ENCODE measurements at regions not wholly inside any gene's neighbourhood (a gene's known extent, or its start where the extent isn't known, plus 50 kb on each side); places are given as distances from the start of the nearest gene placed in this dataset.

DNA sequence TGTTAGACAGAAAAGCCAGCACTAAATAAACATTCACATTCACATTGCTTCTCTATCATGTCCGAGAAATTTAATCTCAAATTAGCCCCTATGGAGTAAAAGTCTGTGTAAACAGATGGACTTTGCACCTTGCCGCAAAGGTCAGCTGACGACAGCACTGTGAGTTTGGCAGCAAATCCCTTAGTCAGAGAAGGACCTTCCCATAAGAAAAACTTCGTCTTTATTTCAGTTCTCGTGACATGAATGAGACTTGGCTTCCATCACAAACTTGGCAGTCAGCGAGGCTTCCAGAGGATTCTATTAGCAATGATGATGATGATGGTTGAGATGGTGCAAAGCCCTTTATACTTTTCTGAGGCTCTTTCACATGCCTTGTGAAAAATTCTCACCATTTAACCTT is 133.7 kb upstream of the IFNGR1 start:
- DNase-seq, result no peak

DNA sequence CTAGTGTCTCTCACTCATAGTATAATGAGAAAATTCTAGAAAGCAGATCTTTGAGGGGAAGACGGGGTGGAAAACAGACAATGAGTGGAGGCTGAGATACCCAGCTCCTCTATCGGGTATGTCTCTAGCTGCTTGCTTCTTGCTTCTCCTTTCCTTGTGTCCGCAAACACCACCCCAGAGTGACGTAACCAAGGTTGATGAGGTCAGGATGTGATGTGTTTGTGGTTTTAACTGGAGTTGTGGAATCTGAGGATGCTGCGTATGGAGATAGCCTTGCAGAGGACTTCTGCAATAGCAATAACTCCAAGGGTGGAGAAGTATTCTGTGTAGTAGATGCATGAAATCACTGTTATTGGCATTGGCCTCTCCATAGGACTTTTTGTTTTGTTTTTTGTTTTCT is 132.7 kb upstream of the IFNGR1 start:
- DNase-seq, result peak; percentile 93 to 98

DNA sequence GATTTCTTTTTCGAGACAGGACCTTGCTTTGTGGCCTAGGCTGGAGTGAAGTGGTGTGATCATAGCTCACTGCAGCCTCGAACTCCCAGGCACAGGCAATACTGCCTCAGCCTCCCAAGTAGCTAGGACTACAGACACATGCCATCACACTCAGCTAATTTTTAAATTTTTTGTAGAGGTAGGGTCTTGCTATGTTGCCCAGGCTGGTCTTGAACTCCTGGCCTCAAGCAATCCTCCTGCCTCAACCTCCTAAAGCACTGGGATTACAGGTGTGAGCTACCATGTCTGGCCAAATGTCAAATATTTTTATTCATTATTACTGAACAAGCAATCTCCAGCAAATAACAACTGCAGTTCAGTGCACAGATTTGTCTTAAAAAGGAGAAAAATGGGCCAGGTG is 131.7 kb upstream of the IFNGR1 start:
- DNase-seq, result no peak

DNA sequence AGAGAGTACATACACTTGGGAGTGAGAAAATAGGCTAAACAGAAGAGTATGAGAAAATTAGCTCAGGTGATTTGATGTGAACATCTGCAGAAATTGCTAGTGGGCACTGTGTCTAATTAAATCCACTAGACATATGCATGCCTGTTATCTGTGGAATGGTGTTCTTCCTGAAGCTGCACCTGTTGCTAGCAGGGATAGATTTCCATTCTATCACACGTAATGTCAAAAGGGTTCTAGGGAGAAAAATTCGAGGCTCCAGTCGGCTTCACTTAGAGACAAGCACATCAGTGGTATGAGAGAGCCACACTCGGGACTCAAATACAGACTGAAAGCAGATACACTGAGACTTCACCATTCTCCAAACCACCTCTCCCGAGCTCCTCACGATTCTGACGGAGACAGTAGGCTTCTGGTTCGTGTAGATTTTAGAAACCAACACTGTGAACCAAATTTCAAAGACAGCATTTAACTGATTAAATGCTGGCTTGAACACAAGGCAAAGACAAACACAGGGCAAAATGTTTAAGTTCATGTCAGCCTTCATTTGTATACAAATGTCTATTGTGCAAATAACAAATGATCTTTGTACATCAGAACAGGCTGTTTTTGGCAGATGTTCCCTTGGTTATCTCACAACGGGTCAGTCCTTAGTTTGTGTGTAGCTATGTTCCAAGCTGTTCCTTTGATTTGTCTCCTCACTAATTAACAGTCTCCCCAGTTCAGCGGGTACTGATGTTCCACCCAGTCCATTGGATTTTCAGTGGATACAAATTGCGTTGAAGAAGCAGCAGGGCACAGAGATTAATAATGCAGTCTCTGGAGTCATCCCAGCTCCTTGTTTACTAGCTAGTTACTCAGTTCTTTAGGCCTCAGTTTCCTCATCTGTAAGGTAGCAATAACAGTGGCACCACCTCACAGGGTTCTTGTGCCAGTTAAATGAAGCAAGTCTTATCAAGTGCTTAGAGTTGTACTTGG is 131.0 kb upstream of the IFNGR1 start:
- no peak for DNase-seq

DNA sequence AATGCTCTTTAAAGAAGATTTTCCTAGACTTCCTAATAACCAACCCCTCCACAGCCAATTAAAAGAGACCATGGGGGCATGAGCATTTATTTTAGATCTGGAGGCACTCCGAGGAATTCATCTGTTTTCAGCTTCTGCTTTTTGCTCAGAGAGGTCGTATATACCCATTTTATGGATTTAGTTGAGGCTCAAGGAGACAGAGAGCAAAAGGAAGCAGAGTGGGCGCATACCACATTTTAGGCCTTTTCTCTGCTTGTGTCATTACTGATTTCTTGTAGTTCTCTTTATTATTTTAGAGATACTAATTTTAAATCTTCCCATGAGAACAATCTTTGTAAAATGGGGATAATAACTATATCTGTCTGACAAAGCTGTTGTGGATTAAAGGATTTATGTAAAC is 129.6 kb upstream of the IFNGR1 start:
- DNase-seq, result no peak

DNA sequence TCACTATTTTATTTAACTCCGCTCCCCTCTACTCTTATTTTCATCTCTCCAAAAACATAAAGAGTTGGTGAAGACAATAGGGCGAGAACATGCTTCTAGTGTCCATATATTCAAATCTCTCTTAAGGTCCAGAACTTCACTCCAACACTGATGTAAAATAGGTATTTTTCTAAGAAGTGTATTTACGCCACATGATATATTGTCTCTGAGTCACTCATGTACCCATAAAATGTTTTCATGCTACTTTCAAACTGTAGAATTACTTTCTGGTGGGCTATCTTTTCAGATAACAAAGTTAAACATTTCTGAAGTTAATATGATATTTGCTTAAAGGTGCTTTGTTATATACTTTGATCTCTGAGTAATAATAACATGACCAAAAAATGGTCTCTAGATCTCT is 124.1 kb upstream of the IFNGR1 start:
- no peak for DNase-seq

DNA sequence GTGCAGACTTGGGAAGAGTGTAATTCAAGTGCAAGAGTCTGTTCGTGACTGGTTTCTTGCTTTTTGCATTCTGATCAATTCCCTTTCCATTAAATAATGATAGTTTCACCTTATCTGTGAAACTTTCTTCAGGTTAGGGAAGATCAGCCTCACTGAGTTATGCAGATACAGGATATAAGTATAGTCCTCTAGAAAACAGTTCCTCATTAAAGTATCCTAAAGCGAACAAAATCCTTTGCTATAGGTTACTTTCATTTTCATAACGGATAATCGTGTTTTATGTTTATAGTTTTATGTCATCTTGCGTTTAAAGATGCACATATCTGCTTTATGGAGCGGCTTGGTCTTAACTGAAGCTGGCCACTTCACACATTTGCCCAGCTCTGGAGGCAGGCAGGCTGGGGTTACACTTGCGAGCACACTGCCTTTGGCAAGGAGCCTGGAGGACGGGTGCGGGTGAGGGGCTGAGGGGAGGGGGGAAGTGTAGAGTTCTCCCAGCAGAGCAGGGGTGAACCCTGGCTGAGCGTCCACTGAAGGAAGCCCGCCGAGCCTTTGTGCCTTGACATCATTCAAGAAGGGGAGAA is 123.5 kb upstream of the IFNGR1 start:
- peak in 1 of 2 donors; percentile 3 for DNase-seq

DNA sequence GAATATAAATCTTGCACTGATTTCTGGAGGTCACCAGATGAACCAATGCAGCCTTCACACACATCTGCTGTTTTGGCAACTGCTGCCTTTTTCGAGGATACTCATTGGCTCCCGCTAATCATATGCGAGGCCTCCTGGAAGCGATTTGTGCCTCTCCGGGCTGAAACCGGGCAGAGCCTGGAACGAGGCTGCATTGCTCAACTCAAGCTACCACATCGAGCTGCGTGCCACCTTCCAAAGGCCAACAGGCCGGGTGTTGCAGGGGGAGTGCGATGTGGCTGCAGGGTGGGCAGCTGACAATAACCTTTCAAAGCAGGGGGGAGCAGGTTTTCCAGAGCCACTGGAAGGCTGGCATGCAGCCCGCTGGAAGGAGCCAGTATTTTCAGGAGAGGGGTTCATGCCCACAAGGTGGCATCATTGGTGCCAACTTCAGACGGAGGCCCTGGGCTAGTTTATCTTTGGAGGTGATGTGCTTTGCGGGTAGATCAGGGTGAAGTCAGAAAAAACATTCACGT is 122.6 kb upstream of the IFNGR1 start:
- DNase-seq, result peak; percentile 14 to 43

DNA sequence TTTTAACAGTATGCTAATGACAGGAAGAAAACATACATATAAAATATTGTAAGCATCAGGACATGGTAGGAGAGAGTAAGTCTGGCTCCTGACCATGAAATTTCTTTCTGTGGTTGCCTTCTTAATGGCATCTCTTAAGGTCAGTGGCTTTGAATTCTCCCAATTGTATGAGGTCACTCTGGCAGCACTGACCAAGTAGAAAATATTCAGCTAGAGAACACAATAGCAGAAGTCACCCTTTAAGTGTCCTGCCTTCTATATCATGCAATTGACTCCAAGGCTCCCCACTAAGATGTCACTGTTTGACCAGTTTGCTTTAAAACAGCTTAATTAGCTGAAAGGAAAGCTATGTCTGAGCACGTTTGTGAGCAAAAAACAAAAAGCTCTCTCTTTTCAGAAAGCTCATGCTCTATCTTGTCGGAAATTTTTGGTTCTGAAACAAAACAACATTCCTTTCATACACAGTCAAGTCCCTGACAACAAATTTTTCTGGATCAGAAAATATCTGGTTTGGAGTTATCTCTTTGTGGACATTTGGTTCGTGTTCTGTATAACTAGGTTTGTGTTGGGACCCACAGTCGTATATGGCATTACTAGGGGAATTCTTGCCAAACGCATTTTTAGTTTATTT is 120.9 kb upstream of the IFNGR1 start:
- DNase-seq, result no peak

DNA sequence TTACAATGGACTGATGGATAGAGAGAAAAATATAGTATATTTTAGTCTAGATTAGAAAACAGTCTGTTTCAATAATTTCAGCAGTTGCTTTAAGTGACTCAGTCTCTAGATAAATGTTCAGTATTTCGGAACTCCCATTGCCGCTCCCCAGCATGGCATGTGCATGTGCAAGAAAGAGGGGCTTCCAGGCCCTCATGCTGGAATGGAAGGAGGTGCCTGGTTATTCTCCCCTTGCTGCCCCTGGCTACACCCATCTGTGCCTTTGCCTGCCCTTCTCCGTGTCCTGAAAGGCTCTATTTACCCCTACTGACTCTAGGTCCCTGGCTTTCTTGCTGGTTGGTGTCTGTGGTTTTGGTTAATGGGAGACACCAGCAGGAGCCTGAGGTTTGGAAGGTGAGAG is 115.7 kb upstream of the IFNGR1 start:
- no peak for DNase-seq

DNA sequence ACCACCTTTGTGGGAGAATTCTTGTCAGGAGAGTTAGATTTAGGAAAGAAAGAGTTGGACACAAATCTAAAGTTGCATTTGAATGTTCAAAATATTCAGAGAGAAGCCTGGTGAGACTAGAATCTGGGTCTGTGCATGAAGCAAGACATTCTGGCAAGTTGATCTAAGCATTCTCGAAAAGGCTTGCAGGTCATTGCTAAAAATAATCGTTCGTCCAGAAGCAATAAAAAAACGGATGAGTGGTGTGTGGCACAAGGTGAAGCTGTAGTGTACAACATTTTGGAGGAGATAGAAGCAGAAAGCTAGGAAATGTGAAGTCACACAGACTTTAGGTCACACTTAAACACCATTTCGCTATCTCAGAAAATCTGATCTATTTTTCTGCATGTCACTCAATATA is 114.9 kb upstream of the IFNGR1 start:
- no peak for DNase-seq

DNA sequence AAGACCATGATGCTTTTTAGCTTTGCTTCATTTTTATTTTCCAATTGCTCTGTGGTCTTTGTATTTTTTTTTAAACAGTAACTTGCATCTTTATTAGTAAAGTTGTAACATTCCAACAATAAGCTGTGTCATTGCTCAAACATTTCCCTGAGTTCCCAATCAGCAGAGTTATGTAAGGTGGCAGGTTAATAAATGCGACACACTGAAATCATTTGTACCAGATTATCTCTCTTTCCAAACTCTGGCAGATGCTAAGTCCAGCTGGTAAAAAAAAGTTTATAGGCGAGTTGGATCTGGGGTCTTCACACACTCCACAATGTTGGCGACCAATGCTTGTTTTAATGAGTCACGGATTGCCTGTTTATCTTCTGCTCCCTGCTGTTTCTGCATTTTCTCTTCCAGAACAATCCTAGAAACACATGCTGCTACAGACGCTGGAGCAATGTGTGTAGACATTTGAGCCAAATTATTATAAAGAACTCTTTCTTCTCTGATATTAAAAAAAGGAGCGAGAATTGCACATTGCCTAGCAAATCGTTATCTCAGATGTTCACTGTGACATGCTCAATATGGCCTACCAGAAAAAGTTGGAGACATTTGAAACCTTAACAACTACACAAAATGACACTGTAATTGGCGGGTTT is 113.6 kb upstream of the IFNGR1 start:
- DNase-seq, result no peak

DNA sequence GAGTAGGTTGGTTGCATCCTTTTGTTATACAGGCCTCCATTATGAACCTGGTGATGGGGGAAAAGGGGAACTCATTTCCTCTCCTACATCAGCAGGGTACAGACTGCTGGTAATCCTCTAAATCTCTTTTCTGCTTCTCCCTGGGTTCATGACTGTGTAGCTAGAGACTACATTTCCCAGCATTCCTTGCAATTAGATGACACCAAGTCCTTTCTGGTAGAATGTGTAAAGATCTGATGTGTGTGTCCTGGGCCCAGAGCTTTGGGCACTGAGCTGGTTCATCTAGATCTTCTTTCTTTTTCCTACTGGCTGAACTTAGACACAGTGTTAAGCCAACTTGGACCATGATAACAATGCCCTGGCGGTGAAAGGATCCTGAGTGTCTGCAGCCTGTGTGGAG is 104.7 kb upstream of the IFNGR1 start:
- no peak for DNase-seq

DNA sequence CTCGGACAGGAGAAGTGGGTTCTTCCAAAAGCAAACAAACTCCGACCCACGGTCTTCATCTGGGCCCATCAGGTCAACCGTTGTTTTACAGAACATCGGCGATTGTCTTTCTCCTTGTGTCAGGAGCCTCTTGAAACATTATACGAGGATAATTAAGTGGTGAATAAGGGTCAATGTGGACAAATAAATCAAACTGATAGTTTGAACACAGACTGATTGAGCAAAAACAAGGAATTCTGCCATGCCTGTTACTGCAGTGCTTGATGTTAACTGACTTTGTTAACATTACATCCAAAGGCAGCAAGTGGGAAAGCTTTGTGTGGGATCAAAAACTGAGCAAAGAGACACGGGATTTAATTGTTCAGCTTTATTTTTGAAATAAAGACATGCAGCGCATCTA is 101.1 kb upstream of the IFNGR1 start:
- DNase-seq, result no peak

DNA sequence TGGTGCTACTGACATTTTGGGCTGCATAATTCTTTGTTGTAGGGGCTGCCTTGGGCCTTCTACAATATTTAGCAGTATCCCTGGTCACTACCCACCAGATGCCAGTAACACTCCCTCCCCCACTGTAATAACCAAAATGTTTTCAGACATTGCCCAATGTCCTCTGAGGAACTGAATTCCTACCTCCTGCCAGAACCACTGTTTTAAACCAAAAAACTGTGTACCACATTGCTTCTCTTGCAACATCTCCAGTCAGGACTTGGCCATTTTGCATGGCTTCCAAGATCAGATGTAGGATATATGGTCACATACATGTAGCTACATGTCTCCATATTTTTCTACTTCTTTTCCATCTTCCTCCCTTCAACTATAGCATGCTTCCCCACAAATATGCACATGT is 97.4 kb upstream of the IFNGR1 start:
- DNase-seq, result no peak

DNA sequence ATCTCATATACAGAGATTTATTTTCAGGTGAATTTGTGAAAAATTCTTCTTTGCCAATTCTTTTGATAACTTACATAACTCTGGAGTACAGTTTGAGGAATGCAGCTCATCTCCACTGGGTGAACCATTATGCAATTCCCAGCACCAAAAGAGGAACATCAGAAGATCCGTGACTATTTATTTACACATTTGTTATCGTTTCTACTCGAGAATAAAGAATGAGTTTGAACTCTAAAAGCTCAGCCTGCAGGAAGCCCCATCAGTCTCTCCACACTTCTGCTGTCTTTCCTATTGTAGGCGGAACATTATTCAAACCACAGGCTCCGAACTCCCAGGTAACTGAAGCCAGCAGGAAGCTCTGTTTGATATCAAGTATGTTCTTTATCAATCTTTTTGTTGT is 95.9 kb upstream of the IFNGR1 start:
- peak; percentile 69 to 78 for DNase-seq

DNA sequence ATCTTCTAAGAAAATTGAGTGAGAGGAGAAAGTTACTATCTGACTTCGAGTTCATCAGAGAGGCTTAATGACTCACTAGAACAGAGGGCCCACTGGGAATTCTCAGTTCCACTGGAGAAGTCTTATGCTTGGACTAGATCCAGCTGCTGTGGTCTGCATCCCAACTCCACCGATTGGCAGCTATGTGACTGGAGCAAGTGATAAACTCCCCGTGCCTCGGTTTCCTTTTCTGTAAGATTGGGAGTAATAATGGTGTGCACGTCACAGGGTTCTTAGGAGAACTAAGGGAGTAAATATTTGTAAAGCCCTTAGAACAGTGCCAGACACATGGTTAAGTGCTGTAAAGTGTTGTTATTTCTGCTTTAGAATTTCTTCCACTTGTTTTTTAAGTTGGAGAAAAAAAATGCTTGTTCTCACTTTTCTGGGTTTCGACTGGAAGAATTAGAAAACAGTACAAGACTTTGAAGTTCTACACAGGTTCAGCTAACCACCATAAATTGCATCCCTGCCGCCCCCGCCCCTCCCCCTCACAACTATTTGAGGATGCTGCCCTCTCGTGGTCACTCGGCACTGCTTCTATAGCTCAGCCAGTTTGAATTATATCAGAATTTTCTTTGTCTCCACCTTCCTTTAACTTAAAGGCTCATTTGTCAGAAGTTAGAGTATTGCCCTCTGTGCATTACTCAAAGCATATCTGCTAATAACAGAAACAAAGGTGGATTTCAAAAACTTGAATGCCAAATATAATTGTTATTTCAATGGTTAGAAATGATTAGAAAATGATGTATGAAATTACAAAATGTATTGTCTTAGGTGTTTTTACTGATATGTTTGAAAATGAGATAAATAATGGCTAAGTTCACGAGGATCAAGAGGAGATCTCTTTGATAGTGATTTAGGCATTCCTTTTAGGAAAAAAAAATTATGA is 95.0 kb upstream of the IFNGR1 start:
- peak; percentile 52 to 86 for DNase-seq

DNA sequence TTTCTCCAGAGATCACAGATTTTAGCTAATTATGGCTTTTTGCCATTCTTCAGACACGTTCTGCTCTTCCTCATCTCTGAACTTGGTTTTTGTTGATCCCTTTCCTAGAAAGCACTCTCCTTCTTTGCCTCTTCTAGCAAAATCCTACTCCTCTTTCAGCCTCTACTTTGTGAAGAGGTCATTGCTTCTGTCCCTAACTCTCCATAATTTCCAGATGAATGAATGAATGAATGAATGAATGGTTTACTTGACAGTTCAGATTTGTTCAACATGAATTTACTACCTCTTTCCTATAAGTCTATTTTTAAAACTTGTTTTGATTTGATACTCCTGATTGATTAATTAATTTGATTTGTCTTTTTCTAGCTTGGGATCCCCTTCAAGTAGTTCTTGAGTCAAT is 94.0 kb upstream of the IFNGR1 start:
- no peak for DNase-seq

DNA sequence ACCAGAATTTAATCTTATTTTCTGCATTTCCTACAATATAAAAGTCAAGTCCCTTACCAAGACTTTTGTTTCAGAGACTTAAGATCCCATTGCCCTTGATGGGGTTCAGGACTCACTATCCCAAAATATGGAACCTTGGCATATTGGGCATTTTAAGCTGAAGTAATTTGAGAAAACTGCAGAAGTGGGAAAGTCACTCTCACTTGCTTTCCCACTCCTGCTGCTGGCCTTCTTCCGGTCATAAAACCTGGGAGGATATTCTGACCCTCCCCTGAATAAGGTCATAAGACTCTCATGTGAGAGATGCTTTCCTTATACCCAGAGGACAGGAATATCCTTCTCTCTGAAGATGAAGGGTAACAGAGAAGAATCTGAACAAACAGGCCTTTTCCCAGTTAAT is 92.8 kb upstream of the IFNGR1 start:
- DNase-seq, result no peak

DNA sequence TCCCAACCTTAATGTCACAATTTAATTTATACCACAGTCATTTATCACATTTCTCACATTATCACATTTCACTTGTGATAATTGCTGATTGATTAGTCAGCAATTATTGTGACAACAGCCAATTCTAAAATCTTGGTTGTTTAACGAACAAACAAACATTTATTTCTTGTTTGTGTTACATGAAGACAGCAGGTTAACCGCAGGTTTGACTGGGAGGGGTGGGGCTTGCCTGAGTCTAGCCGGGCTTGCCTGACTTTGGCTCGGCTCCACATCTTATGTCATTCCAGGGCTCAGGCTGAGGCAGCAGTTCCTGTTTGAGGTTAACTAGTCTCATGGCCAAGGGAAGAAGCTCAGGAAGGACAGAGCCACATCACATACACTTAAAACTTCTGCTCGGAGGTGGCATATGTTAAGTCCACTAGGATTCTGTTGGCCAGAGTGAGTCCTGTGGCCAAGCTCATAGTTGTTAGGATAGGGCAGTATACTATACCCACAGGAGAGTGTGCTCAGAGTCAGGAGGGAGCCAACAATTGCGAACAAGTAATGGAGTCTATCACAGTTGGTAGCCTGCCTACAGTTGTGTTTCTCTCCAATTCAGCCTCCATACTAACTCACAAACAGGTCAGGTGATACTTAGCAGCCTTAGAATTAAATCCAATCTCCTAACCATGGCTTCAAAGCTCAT is 90.0 kb upstream of the IFNGR1 start:
- DNase-seq, result peak; percentile 81 to 83

DNA sequence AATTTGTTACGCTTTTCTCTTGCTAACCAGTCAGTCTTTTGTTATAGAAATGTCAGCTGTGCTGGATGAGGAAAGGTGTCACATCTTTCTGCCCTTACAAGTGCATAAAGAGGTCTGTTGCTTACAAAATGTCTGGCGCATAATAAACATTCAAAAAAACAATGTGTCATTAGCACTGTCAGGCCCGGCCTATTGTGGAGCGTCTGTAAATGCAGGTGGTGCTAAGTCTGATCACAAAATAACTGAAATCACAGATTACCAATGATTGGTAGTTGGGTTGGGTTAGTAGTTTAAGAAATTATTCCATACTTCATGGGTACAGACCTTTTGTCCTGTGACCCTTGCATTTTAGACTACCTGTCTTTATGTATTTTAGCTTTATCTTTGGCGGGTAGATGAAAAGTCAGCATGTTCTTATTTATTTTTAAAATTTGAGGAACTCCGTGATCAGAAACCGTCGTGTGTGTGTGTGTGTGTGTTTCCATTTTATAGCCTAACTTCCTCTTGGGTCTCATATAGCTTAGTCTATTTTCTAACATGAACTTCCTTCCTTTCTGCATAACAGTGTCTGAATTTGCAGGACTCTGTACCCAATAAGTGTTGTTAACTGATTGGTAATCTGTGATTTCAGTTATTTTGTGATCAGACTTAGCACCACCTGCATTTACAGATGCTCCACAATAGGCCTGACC is 88.1 kb upstream of the IFNGR1 start:
- DNase-seq, result peak; percentile 70 to 79

Measured in inflammatory macrophage treated with lipopolysaccharide for 1 hour (primary cell).